Urothelium cell line (cell line): ENCODE measurements at regions not wholly inside any gene's neighbourhood (a gene's known extent, or its start where the extent isn't known, plus 50 kb on each side); places are given as distances from the start of the nearest gene placed in this dataset.

Source experiments
- DNase-seq: peaks from one replicate; pipeline ENCODE4 v3.0.0; 2011; ENCODE audit warnings: low spot score, mixed read lengths
- FAIRE-seq: peaks from 2 replicates; lab custom pipeline; 2011; peaks lifted over from hg19 to GRCh38; lab: Jason Lieb, UNC

DNA sequence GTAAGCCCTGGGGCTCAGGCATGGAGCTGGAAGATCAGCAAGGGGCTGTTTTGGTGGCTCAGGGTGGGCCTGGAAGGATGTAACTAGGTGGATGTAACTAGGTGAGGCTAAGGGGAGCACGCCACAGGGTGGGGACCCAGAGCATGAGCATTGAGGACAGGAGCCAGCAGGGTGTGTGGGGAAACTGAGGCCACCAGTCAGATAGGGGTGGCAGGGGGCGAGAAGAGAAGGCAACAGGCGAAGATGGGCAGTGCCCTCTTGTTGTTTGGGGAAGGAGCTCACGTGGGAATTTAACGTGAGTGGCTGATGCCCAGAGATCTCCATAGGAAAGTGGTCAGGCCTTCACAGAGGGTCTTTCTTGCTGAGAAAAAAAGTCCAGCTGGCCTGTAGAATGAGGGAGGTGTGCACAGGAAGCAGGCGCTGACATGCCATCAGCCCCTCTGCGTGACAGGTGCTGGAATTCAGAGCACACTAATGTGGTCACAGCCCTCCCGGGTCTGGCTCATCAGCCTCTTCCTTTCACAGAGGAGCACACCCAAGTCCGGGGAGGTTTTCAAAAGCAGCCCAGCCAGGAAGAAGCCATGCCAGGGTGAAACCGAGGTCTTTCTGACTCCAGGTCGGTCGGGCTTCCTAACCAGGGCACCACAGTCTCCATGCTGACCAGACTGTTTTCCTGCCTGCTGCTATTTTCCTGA is 54.6 kb upstream of the PAX6 start:
- FAIRE-seq (no peak), DNase-seq (no peak)

DNA sequence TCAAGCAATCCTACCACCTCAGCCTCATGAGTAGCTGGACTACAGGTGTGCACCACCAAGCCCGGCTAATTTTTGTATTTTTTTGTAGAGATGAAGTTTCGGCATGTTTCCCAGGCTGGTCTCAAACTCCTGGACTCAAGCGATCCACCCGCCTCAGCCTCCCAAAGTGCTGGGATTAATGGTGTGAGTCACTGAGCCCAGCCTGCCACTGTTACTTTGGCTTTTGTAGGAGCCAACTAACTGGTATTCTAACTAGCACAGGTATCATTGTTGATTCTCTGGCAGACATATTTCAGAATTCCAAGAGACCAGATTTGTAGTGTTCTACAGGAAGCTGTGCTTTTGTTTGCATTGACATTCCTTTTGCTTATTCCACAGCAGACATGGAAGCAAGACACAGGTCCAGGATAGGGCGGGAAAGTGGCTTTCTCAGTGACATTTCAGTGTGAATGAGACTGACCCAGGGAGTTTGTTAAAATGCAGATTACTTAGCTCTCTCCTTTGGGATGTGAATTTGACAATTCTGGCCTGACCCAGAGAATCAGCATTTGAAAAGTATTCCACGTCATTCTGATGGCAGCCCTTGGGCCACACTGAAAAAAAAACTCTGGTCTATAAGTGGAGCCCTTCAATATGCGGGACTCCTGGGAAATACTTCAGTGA is 52.2 kb upstream of the PAX6 start:
- no peak for FAIRE-seq
- DNase-seq, result no peak

- DNase-seq (no peak), FAIRE-seq (no peak)
These were observed 49.9 kb upstream of the PAX6 start for GRCh38 chr11:31861011-31861410.
